Prostate gland (tissue), 2 donors: ENCODE measurements at regions not wholly inside any gene's neighbourhood (a gene's known extent, or its start where the extent isn't known, plus 50 kb on each side); places are given as distances from the start of the nearest gene placed in this dataset.
A peak's percentile ranks its signal among the peaks of the same experiment; 100 is the strongest.

Experiments
- DNase-seq: peaks from one replicate; pipeline ENCODE4 v3.0.0-alpha.2; 2019; ENCODE audit warnings: low spot score
- H3K27ac ChIP-seq, 2 donors: fragments of 200-600 bp; sonication (generic); 2 replicates each; pipeline ENCODE4 v1.5.1; 2017 to 2019
- H3K27me3 ChIP-seq: fragments of 200-600 bp; sonication (generic); replicated peaks from 2 replicates; pipeline ENCODE4 v1.5.1; 2019; ENCODE audit not compliant: insufficient read depth
- H3K36me3 ChIP-seq, 2 donors: fragments of 200-600 bp; sonication (generic); 1 replicate in 1 of 2; 2 replicates in 1 of 2; pipeline versions ENCODE4 v1.5.1 to v1.8.1; 2017 to 2019
- H3K4me1 ChIP-seq: fragments of 200-600 bp; sonication (generic); replicated peaks from 2 replicates; pipeline ENCODE4 v1.5.1; 2019
- H3K4me3 ChIP-seq, 2 donors: fragments of 200-600 bp; sonication (generic); 2 replicates each; pipeline ENCODE4 v1.5.1; 2017 to 2019
- H3K9me3 ChIP-seq: fragments of 200-600 bp; sonication (generic); 2 replicates; pipeline ENCODE4 v1.5.1; 2017
- POLR2A ChIP-seq: fragments of 450-650 bp; IDR thresholded peaks from one replicate; pipeline ENCODE4 v1.6.1; 2016; ENCODE audit warnings: antibody characterized with exemption, mild to moderate bottlenecking
- POLR2AphosphoS5 ChIP-seq: sonication (generic); formaldehyde crosslinking; IDR thresholded peaks from one replicate; pipeline ENCODE4 v1.6.1; 2017; ENCODE audit warnings: antibody characterized with exemption
- WGBS: methylation state at CpG from one replicate; pipeline ENCODE4 v1.1.5; 2018; 5-methylcytosine and 5-hydroxymethylcytosine counted together
- intact Hi-C: fragments of 100-400 bp; cut with DNase I; formaldehyde crosslinking; loops from one replicate; pipeline ENCODE4 v1.14.2; 2022
- TF ChIP-seq, protein P1 (sequence below), 4 experiments: fragments of 200-600 bp in 2 of 4; fragments of 450-650 bp in 2 of 4; sonication (generic) in 2 of 4; IDR thresholded peaks; 1 replicate in 3 of 4; 2 replicates in 1 of 4; pipeline ENCODE4 v1.5.1; 2016 to 2019; ENCODE audit warnings: antibody characterized with exemption in 4 of 4, mild to moderate bottlenecking in 2 of 4, moderate library complexity in 2 of 4

DNA sequence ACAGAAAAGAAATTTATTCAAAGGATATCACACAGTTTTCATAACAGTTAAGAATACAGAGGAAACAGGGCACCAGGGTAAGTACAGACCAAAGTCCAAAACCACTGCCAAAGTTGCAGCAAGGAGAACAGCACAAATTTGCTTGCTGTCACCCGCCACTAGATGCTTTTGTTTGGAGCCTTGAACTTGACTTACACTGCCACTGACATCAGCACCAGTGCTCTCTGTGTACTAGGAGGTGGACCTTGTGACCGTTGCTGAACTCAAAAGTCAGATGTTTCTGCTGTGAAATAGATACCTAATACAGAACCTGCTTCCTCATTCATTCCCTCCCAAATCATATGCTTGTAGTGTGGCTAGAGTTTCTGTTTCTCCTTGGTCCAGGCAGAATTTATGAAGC, 578.3 kb upstream of the TMEFF2 start:
- Histone ChIP-seq H3K27ac (no peak overlapping the region), H3K4me3 (no peak overlapping the region), H3K27me3 (no peaks in the 10 kb centered on the region), H3K9me3 (no peaks in the 10 kb centered on the region), H3K4me1 (no peaks in the 10 kb centered on the region), H3K36me3 (no peaks in the 10 kb centered on the region)
- TF ChIP-seq, protein P1, sequence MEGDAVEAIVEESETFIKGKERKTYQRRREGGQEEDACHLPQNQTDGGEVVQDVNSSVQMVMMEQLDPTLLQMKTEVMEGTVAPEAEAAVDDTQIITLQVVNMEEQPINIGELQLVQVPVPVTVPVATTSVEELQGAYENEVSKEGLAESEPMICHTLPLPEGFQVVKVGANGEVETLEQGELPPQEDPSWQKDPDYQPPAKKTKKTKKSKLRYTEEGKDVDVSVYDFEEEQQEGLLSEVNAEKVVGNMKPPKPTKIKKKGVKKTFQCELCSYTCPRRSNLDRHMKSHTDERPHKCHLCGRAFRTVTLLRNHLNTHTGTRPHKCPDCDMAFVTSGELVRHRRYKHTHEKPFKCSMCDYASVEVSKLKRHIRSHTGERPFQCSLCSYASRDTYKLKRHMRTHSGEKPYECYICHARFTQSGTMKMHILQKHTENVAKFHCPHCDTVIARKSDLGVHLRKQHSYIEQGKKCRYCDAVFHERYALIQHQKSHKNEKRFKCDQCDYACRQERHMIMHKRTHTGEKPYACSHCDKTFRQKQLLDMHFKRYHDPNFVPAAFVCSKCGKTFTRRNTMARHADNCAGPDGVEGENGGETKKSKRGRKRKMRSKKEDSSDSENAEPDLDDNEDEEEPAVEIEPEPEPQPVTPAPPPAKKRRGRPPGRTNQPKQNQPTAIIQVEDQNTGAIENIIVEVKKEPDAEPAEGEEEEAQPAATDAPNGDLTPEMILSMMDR (IDR thresholded peaks at IDR 0.05): no peak
- TF ChIP-seq POLR2A (no peak), POLR2AphosphoS5 (no peak)
- intact Hi-C loops: no loop called here
- DNase-seq: no peak
- WGBS: 56% methylated on average over 2 of the region's 2 CpGs

- Histone ChIP-seq H3K9me3 (no peaks in the 10 kb centered on the region), H3K4me1 (no peaks in the 10 kb centered on the region), H3K27ac (no peak overlapping the region), H3K36me3 (no peaks in the 10 kb centered on the region), H3K4me3 (peak overlapping the region in 1 of 2 donors; percentile 2), H3K27me3 (no peaks in the 10 kb centered on the region)
- intact Hi-C loops: no loop called here
- 60% methylated on average over 1 of the region's 1 CpG for WGBS
- no peak for TF ChIP-seq POLR2AphosphoS5
- TF ChIP-seq, protein P1 (IDR thresholded peaks at IDR 0.05): peak in 1 of 4 experiments; percentile 16
- no peak for DNase-seq
Measured at GRCh38 chr2:192749611-192750200, 555.0 kb upstream of the TMEFF2 start.

GRCh38 chr2:192741889-192742288, 547.2 kb upstream of the TMEFF2 start:
- no peak overlapping the region for H3K4me3 ChIP-seq
- H3K27ac ChIP-seq: no peak overlapping the region
- H3K36me3 ChIP-seq: no peaks in the 10 kb centered on the region
- H3K9me3 ChIP-seq: no peaks in the 10 kb centered on the region
- intact Hi-C loops: no loop called here
- H3K4me1 ChIP-seq: no peaks in the 10 kb centered on the region
- H3K27me3 ChIP-seq: no peaks in the 10 kb centered on the region
- TF ChIP-seq POLR2AphosphoS5: no peak
- no peak for TF ChIP-seq POLR2A
- TF ChIP-seq, protein P1 (IDR thresholded peaks at IDR 0.05): no peak
- DNase-seq: no peak

- Histone ChIP-seq H3K27ac (no peak overlapping the region), H3K9me3 (no peaks in the 10 kb centered on the region), H3K27me3 (no peaks in the 10 kb centered on the region), H3K4me3 (no peak overlapping the region), H3K36me3 (no peaks in the 10 kb centered on the region), H3K4me1 (no peaks in the 10 kb centered on the region)
- WGBS: 57% methylated on average over 3 of the region's 3 CpGs
- intact Hi-C loops: no loop called here
- DNase-seq: no peak
- no peak for TF ChIP-seq POLR2A
Measured at GRCh38 chr2:192735447-192735846, 540.7 kb upstream of the TMEFF2 start.

DNA sequence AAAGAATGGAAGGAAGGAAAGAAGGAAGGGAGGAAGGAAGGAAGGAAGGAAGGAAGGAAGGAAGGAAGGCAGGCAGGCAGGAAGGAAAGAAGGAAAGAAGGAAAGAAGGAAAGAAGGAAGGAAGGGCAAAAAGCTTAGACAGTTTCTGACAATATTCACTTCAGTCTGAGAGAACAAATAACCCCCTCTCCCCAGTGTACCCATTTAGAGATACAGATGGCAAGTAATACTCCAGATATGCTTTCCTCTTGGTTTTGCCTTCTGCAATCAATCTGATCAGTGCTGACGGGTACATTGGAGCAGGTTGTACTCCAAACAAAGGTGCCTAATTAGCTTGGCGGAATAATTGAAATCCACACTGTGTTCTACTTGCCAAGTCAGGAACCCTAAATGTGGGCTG, 534.6 kb upstream of the TMEFF2 start:
- H3K9me3 ChIP-seq: no peaks in the 10 kb centered on the region
- no peak for DNase-seq
- intact Hi-C loops: no loop called here
- H3K27me3 ChIP-seq: no peaks in the 10 kb centered on the region
- TF ChIP-seq, protein P1 (IDR thresholded peaks at IDR 0.05): no peak
- TF ChIP-seq POLR2AphosphoS5 (no peak), POLR2A (no peak)
- no peak overlapping the region for H3K4me3 ChIP-seq
- no peak overlapping the region for H3K27ac ChIP-seq
- 74% methylated on average over 2 of the region's 2 CpGs for WGBS
- H3K36me3 ChIP-seq: no peaks in the 10 kb centered on the region
- H3K4me1 ChIP-seq: no peaks in the 10 kb centered on the region
